Stimulated activated CD4-positive, alpha-beta T cell treated with anti-CD3 and anti-CD28 coated beads, Interleukin-2, amount 100 ng/mL, for 48 hours (primary cell): ENCODE measurements at regions not wholly inside any gene's neighbourhood (a gene's known extent, or its start where the extent isn't known, plus 50 kb on each side); places are given as distances from the start of the nearest gene placed in this dataset.
"Not testable (repeated sequence)": the region's sequence is repeated elsewhere in the genome, so short reads cannot be mapped to it uniquely, and the experiment has no call there.

Experiments
- DNase-seq, 2 donors: peaks; one replicate each; pipeline ENCODE4 v3.0.0-alpha.2; 2020

DNA sequence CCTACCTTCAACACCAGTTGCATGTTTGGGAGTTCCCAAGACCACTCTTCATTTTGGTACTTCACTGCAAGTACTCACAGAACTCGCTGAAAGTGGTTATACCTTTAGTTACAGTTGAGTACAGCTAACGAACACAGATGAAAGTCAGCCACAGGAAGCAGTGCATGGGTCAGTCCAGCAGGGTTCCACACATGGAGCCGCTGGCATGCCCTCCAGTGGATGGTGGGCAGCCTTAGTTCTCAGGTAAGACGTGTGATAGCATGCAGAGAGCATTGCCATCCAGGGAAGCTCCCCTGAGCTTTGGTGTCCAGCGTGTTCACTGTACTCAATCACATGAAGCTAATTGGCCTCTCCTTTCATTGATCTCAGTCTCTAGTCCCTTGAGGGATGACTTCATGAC is 815.3 kb downstream of the RNF144A start:
- DNase-seq: no peak

DNA sequence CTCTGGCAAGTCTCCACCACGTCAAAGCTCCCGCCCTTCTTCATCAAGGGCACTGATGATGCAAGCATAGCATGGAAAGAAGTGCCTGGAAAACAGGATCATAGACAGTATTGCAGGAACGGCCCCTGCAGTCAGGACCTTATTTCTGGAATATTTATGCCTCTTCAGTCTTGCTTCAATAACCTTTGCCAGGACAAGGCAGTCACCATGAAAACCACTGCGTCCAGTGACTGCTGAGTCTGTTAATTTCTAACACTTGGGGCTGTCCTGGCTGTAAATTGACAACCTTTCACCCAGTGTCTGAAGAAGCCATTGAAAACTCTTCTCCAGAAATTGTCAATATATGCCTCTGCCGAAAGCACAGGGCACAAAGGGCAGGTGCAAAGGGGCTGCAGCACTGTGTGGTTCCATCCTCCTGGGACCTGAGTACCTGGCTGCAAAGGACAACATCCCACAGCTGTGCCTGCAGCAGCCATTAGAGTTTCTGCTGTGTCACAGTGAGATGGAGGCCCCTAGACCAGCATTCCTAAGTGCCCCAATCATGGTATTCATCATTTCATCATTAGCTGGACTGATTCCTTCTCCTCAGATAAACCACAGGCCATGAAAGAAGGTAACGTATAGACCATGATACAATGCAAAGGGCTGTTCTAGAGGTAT is 819.6 kb downstream of the RNF144A start:
- no peak for DNase-seq

- DNase-seq: no peak
Measured at GRCh38 chr2:7738596-7738995, 821.4 kb downstream of the RNF144A start.

DNA sequence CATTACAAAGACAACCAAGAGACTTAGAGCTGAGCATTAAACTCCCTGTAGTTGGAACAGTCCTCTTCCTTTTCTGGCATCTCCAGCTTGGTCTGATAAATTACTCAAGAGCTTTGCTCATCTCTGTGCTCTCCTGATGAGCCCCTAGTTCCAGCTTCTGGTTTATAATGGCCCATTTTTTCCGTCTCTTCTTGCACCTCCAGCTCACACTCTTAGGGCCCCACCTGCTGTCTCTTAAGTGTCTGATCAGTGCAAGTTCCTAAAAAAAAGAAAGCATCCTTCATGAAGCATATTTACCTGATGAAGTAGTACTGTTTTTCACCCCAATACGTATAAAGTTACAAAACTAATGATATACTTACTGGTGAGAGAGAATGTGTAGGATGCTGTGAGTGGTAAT is 822.9 kb downstream of the RNF144A start:
- DNase-seq: no peak

- no peak for DNase-seq
Measured at GRCh38 chr2:7742301-7742700, 825.1 kb downstream of the RNF144A start.

DNA sequence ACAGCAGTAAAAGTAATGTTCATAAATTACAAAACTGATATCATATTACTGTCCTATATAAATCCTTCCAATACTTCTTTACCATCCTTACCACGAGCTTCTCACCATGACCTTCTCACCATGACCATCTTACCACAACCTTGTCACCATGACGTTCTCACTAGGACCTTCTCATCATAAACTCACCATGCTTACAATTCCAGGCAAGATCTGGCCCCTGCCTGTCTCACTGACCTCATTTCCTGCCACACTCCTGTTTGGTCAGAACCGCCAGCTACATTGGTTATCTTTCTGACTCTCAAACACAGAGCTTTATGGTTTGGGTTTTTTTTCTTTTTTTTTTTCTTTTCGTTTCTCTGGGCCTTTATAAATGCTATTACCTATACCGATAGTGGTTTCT is 827.6 kb downstream of the RNF144A start:
- no peak for DNase-seq

GRCh38 chr2:7745369-7745768 is 828.2 kb downstream of the RNF144A start:
- no peak for DNase-seq

DNA sequence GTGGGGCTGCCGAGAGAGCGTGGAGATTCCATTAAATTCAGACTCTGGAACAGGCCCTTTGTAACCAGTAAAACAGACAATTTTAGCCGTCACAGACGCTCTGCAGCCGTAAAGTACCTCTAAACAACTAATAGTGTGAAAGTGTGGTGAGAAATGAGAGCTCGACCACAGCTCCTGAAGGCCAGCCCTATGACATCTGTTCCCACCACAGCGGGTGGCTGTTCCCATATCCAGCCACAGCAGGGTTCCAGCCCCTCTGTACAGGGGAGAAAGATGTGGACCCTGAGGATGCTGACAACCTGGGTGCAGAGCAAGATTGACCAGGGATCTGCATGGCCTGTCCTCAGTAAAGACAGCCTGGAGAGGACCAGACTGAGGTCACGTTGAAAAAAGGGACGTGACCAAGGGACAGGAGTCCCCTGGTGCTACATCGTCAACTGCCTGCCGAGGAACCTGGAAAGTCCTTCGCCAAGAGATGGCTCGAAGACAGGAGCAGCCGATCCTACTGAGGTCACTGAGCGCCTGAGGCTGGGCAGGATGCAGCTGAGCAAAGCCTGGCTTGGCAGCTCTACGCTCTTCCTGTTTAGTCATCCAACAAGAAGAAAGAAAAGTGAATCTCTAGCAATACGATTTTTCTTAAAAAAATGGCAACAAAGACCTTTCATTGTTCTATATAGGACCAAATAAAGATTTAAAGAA is 831.7 kb downstream of the RNF144A start:
- no peak for DNase-seq

DNA sequence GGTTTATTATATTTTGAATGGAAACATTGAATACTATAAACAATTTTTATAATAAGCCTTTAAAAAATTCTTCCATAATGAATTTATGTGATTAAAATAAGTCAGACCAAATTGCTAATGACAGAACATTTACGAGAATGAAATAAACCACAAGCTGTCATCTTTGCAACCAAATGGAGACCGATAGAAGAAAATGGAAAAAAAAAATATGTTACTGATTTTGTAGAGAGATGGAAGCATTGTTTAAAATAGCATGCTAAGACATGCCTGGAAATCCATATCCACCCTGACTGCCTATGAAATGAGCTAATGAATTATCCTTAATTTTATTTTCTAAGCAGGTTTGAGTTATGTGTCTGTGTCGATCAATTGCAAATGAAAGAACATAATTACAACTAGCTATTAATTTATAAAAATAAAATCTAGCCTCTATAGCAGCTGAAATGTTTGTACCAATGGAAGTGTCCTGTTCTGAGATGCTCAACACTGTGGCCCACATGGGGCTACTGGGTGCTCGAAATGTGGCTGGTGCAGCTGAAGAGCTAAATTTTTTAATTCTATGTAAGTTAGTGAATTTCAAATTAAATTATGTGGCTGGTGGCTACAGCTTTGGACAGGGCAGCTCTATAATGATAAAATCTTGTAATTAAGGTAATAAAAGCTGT is 832.8 kb downstream of the RNF144A start:
- no peak for DNase-seq

- DNase-seq: no peak
Measured at GRCh38 chr2:7752291-7752690, 835.1 kb downstream of the RNF144A start.

- DNase-seq: no peak
Measured at GRCh38 chr2:7753777-7754176, 836.6 kb downstream of the RNF144A start.

DNA sequence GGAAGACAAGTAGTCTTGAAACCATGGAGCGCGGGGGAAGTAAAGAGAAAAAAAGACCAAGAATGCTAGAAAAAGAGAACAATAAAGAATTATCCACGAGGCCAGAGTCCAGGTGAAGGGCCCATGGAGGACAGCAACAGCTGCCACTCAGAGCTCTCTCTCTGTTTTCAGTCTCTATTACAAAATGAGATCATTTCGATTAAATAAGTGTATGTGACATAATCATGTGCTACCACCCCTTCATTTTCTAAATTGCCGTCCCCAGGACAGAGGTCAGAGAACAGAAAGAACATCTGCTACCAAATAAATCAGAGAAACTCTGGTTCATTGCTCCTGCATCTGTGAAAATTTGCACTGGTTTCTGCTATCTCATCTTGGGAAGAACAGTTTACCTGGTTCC is 838.7 kb downstream of the RNF144A start:
- no peak for DNase-seq

GRCh38 chr2:7758073-7758759 is 841.0 kb downstream of the RNF144A start:
- DNase-seq: no peak

- no peak for DNase-seq
Measured at GRCh38 chr2:7759898-7760297, 842.7 kb downstream of the RNF144A start.

DNA sequence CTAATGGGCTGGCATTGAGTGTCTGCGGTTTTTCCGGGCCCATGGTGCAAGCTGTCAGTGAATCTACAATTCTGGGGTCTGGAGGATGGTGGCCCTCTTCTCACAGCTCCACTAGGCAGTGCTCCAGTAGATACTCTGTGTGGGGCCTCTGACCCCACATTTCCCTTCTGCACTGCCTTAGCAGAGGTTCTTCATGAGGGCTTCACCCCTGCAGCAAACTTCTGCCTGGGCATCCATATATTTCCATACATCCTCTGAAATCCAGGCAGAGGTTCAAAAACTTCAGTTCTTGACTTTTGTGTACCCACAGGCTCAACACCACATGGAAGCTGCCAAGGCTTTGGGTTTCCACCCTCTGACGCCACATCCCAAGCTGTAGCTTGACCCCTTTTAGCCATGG is 846.2 kb downstream of the RNF144A start:
- not testable (repeated sequence) for DNase-seq

GRCh38 chr2:7765236-7765635 is 848.0 kb downstream of the RNF144A start:
- no peak for DNase-seq

GRCh38 chr2:7766088-7766722 is 849.0 kb downstream of the RNF144A start:
- no peak for DNase-seq

DNA sequence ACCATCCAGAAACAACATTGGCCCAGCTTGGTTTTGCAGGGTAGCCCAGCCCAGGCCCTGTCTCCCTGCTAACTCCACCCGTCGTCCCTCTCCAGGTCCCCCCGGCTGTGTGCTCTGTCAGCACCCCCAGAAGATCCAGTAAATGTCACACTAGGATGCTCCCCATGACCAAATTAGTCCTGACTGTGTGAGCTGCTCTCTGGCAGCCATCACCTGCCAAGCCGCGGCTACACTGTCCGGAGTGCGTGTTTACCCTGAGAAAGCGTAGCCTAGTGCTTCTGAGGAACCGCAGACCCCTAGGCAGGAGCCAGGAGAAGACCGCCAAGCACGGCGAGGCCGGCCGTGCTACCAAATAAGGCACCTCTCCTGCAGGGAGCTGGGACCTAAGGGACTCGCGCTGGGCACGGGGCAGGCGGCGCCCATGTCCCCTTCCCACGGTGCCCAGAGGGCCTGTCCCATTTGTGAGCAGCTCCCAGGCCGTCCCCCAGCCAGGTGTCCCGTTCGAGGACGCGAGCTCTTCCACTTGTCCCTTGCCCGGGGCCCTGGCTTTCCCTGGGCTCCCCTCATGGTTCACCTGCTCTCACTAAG is 849.9 kb downstream of the RNF144A start:
- DNase-seq: no peak

GRCh38 chr2:7767902-7768301 is 850.7 kb downstream of the RNF144A start:
- DNase-seq: no peak

DNA sequence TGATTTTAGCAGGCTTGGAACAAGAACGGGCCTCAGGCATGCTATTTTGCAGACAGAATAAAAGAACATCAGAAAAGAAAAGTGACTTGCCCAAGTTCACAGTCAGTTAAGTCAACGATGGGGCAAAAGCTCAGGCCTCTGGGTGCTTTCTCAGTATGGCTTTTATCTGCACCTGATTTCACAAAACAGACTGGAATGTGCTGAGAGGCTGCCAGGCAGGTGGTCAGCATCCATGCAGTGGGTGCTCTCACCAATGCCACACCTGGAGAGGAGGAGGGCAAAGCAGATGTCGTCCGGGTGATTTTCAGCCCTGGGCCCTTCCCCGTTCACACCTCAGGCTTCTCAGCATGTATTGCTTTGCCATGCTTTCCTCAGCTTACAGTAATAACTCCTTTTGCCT is 854.6 kb downstream of the RNF144A start:
- no peak for DNase-seq

- peak in 1 of 2 donors; percentile 25 for DNase-seq
Measured at GRCh38 chr2:7773362-7774360, 856.4 kb downstream of the RNF144A start.
